NCI-H526 (cell line): ENCODE measurements at regions not wholly inside any gene's neighbourhood (a gene's known extent, or its start where the extent isn't known, plus 50 kb on each side); places are given as distances from the start of the nearest gene placed in this dataset.
A peak's percentile ranks its signal among the peaks of the same experiment; 100 is the strongest.

Experiments
- DNase-seq, 2 experiments: peaks; one replicate each; lab custom pipeline; 2025; lab: John Stamatoyannopoulos, UW

DNA sequence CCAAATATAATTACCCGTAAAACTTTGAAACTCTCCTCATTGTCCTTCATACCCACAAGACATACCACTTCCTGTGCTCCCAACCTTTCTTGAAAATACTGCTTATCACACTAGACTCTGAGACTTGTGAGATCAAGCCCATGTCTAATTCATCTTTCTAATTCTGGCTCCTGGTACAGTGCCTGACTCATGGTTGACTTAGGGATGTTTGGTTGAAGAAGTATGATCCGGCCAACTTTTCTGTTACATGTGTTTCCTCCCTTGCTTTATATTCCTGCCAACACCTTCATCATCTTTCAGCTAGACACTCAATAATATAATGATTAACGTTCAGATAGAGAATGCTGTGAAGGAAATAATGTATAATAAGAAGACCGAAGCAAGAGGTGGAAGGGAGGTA, 58.2 kb downstream of the MEX3B start:
- DNase-seq, result no peak

DNA sequence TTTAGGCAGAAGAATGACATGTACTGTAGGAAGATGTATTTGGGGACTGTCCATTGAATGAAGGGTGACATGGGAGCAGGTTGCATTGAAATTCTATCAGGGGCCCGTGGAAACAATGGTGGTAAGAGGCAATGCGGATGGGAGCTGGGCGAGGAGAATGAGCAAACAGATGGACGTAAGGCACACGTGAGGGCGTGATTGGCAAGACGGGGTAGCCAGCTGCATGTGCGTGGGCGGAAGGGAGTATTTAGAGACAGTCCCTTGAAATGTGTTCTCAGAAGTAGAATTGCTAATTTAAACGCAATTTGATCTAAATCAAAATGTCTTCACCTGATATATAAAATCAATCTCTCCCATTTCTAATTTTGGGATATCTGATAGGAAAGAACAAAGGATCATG, 62.3 kb downstream of the MEX3B start:
- no peak for DNase-seq

DNA sequence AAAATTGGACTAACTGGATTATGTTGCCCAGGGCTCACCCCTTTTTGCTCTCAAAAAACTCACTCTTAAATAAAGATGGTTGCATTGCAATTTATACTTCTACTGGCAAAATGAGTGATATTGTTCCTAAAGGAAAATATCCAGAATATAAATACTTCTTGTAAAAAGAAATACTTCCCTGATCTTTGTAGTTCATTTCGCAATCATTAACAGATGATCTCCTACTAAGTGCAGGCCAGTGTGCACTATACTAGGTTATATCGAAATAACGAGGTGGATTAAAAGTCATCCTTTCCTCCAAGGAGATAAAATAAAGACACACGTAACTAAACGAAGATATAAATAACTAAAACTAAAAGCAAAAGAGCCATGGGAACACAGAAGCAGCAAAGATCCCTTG, 63.0 kb downstream of the MEX3B start:
- DNase-seq, result no peak

DNA sequence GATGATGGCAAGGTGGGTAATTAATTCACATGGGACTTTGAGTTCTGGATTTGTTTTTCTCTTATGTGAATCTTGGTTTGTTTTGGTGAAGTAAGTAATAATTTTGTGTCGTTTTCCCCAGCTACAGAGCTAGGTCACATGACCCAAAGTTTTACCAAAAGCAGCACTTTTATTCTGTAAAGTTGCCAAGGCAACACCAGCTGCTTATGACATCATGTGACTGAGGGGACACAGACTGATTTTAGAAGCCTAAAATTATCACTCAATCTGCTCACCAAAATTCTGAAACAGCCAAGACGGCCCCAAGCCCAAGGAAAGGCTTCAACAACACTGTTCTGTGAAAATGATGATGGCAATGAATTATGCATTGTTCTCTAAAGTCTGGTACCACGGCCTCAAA, 63.9 kb downstream of the MEX3B start:
- DNase-seq, result no peak

DNA sequence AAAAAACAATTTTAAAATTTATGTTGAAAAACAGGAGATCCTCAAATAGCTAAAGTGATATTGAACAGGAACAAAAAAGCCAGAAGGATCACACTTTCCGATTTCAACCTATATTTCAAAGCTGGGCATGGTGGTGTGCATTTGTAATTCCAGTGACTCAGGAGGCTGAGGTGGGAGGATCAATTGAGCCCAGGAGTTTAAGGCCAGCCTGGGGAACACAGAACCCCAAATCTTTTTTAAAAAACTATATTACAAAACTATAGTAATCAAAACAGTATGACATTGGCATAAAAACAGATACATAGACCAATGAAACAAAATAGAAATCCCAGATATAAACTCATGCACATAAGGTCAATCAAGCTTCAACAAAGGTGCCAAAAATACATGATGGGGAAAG, 68.4 kb downstream of the MEX3B start:
- no peak for DNase-seq

DNA sequence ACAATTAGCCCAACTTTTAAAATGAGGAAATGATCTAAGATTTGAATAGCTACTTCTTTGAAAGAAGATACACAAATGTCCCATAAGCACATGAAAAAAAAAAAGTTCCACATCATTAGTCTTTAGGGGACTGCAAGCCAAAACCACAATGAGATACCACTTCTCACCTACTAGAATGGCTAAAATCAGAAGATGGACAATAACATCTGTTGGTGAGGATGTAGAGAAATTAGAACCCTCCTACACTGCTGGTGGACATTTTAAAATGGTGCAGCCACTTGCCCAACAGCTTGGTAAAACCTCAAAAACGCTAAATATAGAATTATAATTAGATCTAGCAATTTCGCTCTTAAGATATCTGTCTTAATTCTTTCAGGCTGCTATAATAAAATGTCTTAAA, 77.1 kb downstream of the MEX3B start:
- no peak for DNase-seq

DNA sequence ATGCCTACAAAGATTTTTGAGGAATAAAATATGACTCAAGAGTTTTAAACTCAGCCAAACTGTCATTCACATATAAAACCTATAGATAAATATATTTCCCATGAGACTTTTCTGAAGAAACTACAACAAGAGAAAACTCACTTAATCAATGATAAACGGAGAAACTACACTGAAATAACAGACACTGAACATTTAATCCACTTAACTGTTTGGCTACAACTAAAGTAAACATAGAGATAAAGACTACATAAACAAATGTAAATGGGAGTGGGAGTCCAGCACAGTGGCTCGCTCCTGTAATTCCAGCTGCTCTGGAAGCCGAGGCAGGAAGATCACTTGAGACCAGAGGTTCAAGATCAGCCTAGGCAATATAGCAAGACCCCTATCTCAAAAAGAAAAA, 79.2 kb downstream of the MEX3B start:
- no peak for DNase-seq

DNA sequence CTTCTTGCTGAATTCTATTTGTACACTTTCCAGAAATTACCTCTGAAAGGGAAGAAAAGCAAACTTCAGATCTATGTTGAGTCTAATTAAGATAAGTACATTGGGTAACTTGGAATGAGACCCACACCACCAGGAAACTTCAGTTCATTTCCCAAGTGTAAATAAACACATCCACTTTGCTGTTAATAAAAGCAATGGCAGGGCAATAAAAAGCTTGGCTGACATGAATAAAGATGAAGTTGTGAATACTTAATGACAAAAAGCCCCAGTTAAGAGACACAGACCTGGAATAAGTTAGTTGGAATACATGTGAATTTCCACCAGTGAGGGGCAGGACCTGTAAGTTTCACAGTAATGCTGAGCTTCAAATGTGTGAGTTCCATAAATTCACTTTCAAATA, 83.3 kb downstream of the MEX3B start:
- DNase-seq, result no peak

DNA sequence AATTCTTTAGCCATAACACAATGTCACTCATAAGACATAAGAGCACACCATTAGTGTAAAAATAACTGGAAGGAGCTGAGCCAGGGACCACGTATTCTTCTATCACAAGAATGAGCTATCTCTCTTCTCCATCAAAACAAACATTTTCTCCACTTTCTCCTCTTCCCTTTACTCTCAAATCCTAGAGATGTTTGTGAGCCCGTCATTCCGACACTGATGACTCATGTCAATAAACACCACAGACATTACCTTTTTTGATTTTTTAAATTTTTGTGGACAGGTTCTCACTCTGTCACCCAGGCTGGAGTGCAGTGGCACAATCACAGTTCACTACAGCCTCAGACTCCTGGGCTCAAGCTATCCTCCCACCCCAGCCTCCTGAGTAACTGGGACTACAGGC, 86.6 kb downstream of the MEX3B start:
- no peak for DNase-seq

DNA sequence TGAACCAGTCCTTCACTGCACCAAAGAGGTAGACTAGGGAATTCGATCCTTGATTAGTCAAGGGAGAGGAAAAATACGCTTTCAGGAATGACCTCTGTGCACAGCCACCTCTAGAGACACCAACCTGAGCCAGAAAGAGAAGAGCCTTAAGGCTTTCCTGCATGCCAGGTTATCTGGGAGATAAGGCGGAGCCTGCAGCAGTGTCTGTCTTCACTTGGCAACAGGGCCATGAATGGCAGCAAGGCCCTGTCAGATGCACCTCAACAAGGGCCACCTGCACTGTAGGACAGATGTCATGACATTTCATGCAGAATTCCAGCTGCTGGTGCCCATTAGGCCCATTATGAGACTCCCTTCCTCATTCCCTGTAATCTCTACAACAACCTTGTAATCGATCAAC, 88.1 kb downstream of the MEX3B start:
- no peak for DNase-seq

DNA sequence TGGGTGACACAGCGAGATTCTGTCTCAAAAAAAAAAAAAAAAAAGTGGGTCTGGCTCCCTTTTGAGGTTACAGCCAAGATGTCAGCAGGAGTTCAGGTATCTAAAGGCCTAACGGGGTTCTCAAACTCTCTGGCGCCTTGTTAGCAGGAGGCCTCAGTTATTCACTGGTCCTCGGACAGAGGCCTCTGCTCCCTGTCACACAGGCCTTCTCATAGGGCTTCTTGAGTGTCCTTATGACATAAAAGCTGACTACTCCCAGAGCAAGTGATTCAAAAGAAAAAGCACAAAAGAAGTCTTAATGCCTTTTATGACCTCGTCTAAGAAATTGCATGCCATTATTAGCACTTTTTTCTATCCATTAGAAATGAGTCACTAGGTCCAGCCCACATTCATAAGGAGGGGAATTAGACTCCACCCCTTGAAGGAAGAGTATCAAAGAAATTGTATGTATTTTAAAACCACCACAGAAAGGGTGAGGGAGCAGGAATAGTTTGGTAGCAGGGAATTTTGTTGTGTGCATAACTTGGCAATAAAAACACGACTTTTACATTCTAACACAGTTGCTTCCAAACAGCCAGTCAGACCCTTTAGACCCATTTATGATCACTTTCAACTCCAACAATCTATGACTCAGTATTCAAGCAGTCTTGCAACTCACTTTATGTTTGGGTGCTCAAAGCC, 90.3 kb downstream of the MEX3B start:
- no peak for DNase-seq

DNA sequence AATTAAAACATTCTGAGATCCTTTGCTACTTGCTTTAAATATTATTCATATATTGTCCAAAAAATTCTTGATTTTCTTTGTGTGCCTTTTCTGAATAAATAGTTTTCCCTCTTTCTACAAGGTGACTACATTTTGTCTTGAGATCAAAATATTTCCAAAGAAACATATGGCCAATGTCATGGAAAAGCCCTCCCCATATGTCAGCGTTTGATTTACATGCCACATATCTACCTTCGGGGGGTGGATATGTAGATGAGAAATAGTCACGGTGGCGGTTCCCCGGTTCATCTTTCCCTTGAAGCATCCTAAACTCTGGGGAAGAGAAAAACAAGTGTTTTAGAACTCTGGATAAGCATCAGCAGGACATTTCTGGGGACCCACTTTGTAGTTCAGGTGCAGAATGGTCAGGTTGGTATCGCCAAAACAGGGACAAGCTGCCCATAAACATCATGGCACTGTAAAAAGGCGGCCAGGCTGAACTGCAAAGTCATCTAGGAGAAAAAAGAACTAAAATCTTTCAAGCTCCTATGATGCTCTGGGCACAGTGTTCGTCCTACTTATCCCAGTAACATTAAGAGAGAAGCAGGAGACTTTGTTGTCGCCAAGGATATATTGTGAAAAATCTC, 91.5 kb downstream of the MEX3B start:
- DNase-seq, result no peak

DNA sequence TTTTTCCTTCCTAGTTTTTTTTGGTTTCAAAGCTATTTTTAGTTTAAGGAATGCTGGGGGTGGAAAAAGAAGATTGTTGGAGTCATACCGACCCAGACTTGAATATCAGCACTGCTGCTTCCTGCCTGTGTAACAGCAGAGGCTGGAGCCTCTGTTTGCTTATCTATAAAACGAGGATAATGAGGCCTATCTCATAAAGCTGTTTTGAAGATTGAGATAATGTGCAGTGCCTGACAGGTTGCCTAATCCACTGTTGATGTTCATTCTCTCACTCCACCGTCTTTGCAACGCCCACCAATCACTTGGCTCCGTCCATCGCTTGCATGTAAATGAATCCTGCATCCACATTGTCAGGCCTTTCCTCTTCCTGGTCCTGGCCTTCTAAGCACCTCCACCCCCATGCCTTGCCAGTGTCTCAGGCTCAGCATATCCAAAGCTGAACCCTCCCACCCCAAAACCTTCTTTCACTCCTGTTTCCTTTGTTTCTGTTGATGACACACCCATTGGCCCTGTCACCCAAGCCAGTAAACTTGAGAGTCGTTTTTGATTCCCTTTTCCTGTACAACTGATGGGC, 94.9 kb downstream of the MEX3B start:
- DNase-seq, result peak in 1 of 2 experiments; percentile 42

DNA sequence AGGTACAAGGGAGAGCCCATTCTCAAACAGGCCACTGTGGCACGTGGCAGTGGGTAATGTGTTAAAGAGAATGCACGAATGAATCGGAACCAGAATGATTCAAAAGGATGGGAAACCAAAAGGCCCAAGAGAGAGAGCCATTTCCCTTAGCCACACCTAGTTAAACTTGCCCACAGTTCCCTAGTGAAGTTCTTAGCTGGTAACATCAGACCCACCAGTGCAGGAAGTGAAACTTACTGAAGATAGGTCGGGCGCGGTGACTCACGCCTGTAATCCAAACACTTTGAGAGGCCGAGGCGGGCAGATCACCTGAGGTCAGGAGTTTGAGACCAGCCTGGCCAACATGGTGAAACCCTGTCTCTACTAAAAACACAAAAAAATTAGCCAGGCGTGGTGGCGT, 97.1 kb downstream of the MEX3B start:
- DNase-seq, result no peak

DNA sequence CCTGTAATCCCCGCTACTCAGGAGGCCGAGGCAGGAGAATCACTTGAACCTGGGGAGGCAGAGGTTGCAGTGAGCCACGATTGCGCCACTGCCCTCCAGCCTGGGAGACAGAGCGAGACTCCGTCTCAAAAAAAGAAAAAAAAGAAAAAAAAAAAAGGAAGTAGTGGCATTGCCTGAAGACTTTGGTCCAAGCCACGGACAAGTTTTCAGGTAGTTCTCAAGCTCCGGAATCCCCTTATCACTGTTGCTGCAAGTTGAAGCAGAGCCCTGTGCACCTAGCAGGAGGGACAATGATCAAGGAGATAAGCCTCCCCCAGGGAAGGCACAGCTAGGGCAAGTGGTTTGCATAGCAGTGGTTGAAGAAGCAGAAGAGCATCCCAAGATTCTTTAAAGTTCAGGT, 97.6 kb downstream of the MEX3B start:
- no peak for DNase-seq

DNA sequence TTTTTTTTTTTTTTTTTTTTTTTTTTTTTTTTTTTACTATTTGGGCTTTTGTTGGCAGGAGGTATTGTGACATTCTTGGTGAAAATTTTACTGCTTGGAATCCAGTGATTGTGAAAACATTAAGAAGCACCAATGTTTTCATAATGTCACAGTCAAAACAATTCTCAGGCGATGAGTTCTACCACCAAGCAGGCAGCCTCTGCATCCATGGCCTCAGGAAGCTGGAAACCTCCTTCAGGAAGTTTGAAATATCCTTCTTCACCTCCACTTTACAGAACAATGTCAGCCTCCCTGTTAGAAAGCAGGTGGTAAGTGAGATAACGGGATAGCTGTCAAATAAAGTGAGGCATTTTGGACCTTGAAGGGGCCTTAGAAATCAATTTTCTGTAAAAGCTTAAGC, 98.3 kb downstream of the MEX3B start:
- no peak for DNase-seq

DNA sequence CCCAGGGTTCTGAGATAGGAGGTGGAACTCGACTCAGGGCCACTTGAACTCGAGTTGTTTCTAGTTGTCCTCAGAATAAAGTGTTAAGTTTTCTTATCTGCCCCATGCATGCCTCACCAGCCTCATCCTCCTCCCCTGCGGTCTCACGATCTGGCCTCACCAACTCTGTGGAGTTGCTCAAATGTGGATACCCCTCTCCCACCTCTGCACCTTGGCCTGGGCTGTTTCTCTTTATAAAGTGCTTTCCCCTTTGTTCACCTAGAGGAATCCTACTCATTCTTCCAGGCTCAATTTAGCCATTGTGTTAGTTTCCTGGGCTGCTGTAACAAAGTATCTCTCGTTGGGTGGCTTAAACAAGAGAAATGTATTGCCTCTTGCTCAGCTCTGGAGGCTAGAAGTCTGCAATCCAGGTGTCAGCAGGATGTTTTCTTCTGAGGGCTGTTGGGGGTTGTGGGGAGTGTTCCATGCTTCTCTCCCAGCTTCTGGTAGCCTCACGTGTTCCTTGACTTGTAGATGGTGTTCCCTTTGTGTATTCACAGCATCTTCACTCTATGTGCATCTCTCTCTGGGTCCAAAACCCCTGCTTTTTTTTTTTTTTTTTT, 100.7 kb downstream of the MEX3B start:
- no peak for DNase-seq

DNA sequence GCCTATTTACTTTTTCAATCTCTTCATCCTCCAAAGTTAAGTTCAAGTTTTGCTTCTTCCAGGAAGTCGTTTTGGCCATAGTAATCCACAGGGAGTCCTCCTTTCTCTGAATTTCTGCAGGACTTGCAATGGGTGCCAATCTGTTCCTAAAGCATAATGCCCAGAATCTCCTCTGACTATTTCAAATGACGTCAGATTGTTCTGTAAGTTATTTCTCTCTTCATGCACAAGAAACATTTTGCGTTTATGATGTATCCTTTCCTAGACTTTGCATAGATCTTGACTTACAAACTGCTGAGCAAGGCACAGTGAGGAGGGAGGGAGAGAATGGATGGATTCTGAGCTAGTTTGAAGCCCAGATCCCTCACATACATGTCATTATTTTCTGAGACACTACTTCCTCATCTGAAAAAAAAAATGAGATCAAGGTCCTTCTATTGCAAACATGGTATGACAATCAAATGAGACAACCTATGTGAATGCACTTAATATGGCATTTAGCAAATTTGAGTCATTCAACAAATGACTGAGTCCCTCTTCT, 103.1 kb downstream of the MEX3B start:
- DNase-seq, result no peak

DNA sequence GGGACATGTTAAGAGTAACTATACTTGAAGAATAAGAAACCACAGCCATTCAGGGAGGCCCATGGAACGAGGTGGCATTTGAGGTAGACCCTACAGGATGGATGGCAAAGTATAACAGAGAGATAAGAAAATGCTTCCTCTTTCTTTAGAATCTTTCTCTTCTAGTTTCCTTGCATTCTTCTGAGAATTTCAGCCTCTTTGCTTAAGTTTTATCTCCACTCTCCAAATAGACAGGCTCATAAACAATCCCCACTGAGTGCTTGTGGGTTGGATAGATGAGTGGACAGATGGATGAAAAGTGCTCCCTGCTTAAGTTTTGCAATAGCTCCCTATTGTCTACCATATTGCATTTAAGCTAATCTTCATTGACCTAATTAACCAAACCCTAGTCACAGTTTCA, 103.7 kb downstream of the MEX3B start:
- DNase-seq, result no peak

DNA sequence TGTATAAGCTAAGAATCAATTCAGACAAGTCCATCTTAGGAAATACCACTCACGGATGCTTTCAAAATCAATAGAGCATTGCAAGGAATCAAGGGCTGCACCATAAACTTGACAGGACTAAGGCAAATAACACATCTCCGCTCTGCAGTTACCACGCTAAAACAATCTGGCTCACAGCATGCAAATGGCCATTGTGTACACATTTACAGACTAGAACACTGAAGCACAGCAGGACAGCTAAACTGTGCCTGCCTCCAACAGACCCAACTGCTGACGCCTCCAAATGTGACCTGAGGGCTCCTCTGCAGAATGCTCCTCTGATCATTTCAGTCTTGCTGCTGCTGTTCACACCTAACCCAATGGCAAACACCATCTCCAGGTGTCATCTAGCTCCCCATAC, 104.3 kb downstream of the MEX3B start:
- DNase-seq, result peak; percentile 69 to 73

DNA sequence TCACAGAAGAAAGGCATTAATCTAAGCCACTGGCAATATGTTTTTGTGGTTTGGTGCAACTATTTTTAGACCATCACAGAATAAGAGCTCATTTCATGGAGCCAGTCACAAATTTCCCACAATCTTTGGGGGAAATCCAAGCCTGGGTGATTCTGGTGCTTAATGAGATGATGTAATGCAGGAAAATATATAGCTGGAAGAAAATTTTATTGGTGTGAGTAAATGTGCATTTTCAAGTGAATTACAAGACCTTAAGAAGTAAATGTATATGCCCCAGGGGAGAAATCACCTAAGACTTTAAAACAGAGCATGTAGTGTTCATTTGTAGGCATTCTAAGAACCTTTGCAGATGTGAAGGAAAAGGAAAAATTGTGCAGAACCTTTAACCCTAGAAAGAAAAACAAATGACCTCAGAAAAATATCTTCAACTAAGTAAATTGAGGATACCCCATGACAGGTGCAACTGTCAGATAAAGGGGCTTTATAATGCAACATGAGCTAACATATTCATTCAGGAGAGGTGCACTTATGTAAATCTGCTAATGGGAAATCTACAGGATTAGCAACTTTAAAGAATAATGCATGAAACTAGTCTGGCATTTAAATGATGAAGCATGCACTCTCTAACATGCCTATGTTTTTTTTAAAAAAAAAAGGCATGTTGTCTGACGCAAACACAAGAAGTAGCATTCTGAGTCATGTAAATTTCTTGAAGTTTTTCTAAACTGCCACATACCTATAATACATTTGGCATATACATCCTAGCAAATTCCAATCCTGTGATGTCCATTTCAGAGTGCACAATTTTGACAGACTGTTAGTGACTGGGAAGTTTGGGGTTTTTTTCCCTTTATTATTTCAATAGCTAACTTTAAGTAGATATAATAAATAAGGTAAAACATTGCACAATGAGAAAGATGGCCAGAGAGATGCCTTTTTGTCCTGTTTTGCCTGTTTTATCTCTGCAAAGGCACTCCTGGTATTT, 105.1 kb downstream of the MEX3B start:
- no peak for DNase-seq
